Neural cell (in vitro differentiated cells): ENCODE measurements at regions not wholly inside any gene's neighbourhood (a gene's known extent, or its start where the extent isn't known, plus 50 kb on each side); places are given as distances from the start of the nearest gene placed in this dataset.
"Not testable (repeated sequence)": the region's sequence is repeated elsewhere in the genome, so short reads cannot be mapped to it uniquely, and the experiment has no call there.

Source experiments
- H2AFZ ChIP-seq: fragments of 200-600, 300-800 bp; sonication (generic), shearing (Covaris generic); 2 replicates; pipeline ENCODE4 v1.6.0; 2014; ENCODE audit warnings: low read depth, mild to moderate bottlenecking, antibody characterized with exemption, low read length, moderate library complexity
- H3F3A ChIP-seq: fragments of 200-600 bp; shearing (Covaris generic); 2 replicates; pipeline ENCODE4 v1.6.1; 2016; ENCODE audit warnings: mild to moderate bottlenecking, moderate library complexity, mixed read lengths, antibody characterized with exemption, low read length; ENCODE audit not compliant: insufficient read depth, poor library complexity, severe bottlenecking
- H3K27ac ChIP-seq: fragments of 200-600, 300-800 bp; sonication (generic), shearing (Covaris generic); 2 replicates; pipeline ENCODE4 v1.5.1; 2014; ENCODE audit warnings: mild to moderate bottlenecking, low read length, moderate library complexity
- H3K27me3 ChIP-seq: fragments of 300-800, 200-600 bp; sonication (generic), shearing (Covaris generic); 2 replicates; pipeline ENCODE4 v1.6.0; 2014; ENCODE audit warnings: mild to moderate bottlenecking, low read depth, low read length, moderate library complexity; ENCODE audit not compliant: insufficient read depth
- H3K36me3 ChIP-seq: fragments of 300-800, 200-600 bp; sonication (generic), shearing (Covaris generic); 2 replicates; pipeline ENCODE4 v1.5.1; 2014; ENCODE audit warnings: mild to moderate bottlenecking, antibody characterized with exemption, low read length, moderate library complexity; ENCODE audit not compliant: insufficient read depth
- H3K4me2 ChIP-seq: fragments of 300-800, 200-600 bp; sonication (generic), shearing (Covaris generic); 2 replicates; pipeline ENCODE4 v1.6.0; 2014; ENCODE audit warnings: mild to moderate bottlenecking, low read length
- H3K4me3 ChIP-seq: fragments of 300-800, 200-600 bp; sonication (generic), shearing (Covaris generic); 2 replicates; pipeline ENCODE4 v1.5.1; 2014; ENCODE audit warnings: mild to moderate bottlenecking, low read length, moderate library complexity
- H3K79me2 ChIP-seq: fragments of 200-600 bp; shearing (Covaris generic); replicated peaks from 2 replicates; pipeline ENCODE4 v1.6.0; 2014; ENCODE audit warnings: mild to moderate bottlenecking, low read length, moderate library complexity; ENCODE audit not compliant: insufficient read depth
- H3K9ac ChIP-seq: fragments of 300-800, 200-600 bp; sonication (generic), shearing (Covaris generic); 2 replicates; pipeline ENCODE4 v1.6.1; 2016; ENCODE audit warnings: mild to moderate bottlenecking, low read length, mixed read lengths
- H3K9me2 ChIP-seq: fragments of 200-600 bp; shearing (Covaris generic); 2 replicates; pipeline ENCODE4 v1.6.1; 2016; ENCODE audit warnings: mild to moderate bottlenecking, low read length, mixed read lengths; ENCODE audit not compliant: insufficient read depth
- H3K9me3 ChIP-seq: fragments of 200-600, 300-800 bp; sonication (generic), shearing (Covaris generic); 2 replicates; pipeline ENCODE4 v1.6.1; 2016; ENCODE audit warnings: mild to moderate bottlenecking, mixed run types, low read length, moderate library complexity, mixed read lengths
- H4K20me1 ChIP-seq: fragments of 200-600 bp; shearing (Covaris generic); 2 replicates; pipeline ENCODE4 v1.6.1; 2016; ENCODE audit warnings: mild to moderate bottlenecking, mixed run types; ENCODE audit not compliant: insufficient read depth
- CTCF ChIP-seq: fragments of 450-650 bp; IDR thresholded peaks from 2 replicates; pipeline ENCODE4 v1.5.1; 2014; ENCODE audit warnings: antibody characterized with exemption, mild to moderate bottlenecking, moderate library complexity; ENCODE audit not compliant: poor library complexity, severe bottlenecking
- EP300 ChIP-seq: fragments of 450-650 bp; conservative IDR thresholded peaks from 2 replicates; pipeline ENCODE4 v1.6.1; 2014; ENCODE audit warnings: antibody characterized with exemption, mild to moderate bottlenecking, moderate library complexity; ENCODE audit not compliant: poor library complexity, severe bottlenecking
- EZH2 ChIP-seq: fragments of 200-600, 300-800 bp; shearing (Covaris generic), sonication (generic); IDR thresholded peaks from 2 replicates; pipeline ENCODE4 v1.6.1; 2014; ENCODE audit warnings: antibody characterized with exemption, low read length, borderline replicate concordance, mild to moderate bottlenecking; ENCODE audit not compliant: insufficient read depth, poor library complexity, severe bottlenecking
- MXI1 ChIP-seq: fragments of 450-650 bp; conservative IDR thresholded peaks from 2 replicates; pipeline ENCODE4 v1.6.1; 2014; ENCODE audit warnings: antibody characterized with exemption, mild to moderate bottlenecking; ENCODE audit not compliant: poor library complexity, severe bottlenecking
- POLR2AphosphoS5 ChIP-seq: IDR thresholded peaks from 2 replicates; pipeline ENCODE4 v1.6.1; 2012
- RAD21 ChIP-seq: fragments of 450-650 bp; conservative IDR thresholded peaks from 2 replicates; pipeline ENCODE4 v1.6.1; 2014; ENCODE audit warnings: antibody characterized with exemption, mild to moderate bottlenecking, moderate library complexity
- REST ChIP-seq: IDR thresholded peaks from 2 replicates; pipeline ENCODE4 v1.6.1; 2012; ENCODE audit warnings: borderline replicate concordance
- SMC3 ChIP-seq: fragments of 450-650 bp; conservative IDR thresholded peaks from 2 replicates; pipeline ENCODE4 v1.6.1; 2014; ENCODE audit warnings: antibody characterized with exemption, mild to moderate bottlenecking, moderate library complexity; ENCODE audit not compliant: poor library complexity
- TAF1 ChIP-seq: IDR thresholded peaks from 2 replicates; pipeline ENCODE4 v1.6.1; 2012; ENCODE audit warnings: low read depth

GRCh38 chr3:124640635-124641306 lies 89.5 kb upstream of the UMPS start:
- no peak overlapping the region for H2AFZ ChIP-seq
- H3K9ac ChIP-seq, result no peak overlapping the region
- H3K36me3 ChIP-seq, result peaks cover 5% of the 10 kb centered on the region
- no peaks in the 10 kb centered on the region for H3K9me2 ChIP-seq
- H3K79me2 ChIP-seq, result no peaks in the 10 kb centered on the region
- H3K27ac ChIP-seq, result no peak overlapping the region
- no peaks in the 10 kb centered on the region for H3K9me3 ChIP-seq
- no peaks in the 10 kb centered on the region for H3K27me3 ChIP-seq
- no peak overlapping the region for H3K4me3 ChIP-seq
- H4K20me1 ChIP-seq, result no peaks in the 10 kb centered on the region
- TF ChIP-seq CTCF (no peak), REST (no peak), MXI1 (no peak), POLR2AphosphoS5 (no peak), TAF1 (no peak), EP300 (no peak), RAD21 (no peak)
- H3F3A ChIP-seq, result no peaks in the 10 kb centered on the region
- no peak overlapping the region for H3K4me2 ChIP-seq

- Histone ChIP-seq H3K9ac (no peak overlapping the region), H3K9me2 (no peaks in the 10 kb centered on the region), H3K4me3 (no peak overlapping the region), H2AFZ (no peak overlapping the region), H3F3A (no peaks in the 10 kb centered on the region), H3K9me3 (no peaks in the 10 kb centered on the region), H3K36me3 (peaks cover 5% of the 10 kb centered on the region), H4K20me1 (no peaks in the 10 kb centered on the region), H3K79me2 (no peaks in the 10 kb centered on the region), H3K27ac (no peak overlapping the region), H3K4me2 (no peak overlapping the region), H3K27me3 (no peaks in the 10 kb centered on the region)
- TF ChIP-seq POLR2AphosphoS5, result no peak
- no peak for TF ChIP-seq EZH2
- TF ChIP-seq RAD21, result no peak
- TF ChIP-seq MXI1, result no peak
- no peak for TF ChIP-seq REST
- no peak for TF ChIP-seq SMC3
- TF ChIP-seq CTCF, result no peak
Measured at GRCh38 chr3:124643453-124643852, 86.8 kb upstream of the UMPS start.

GRCh38 chr3:124646186-124646585 lies 84.1 kb upstream of the UMPS start:
- H3K4me3 ChIP-seq, H3K79me2 ChIP-seq, H3K9ac ChIP-seq, H3K9me3 ChIP-seq, H2AFZ ChIP-seq, H4K20me1 ChIP-seq, H3K36me3 ChIP-seq, H3K9me2 ChIP-seq, H3K27ac ChIP-seq, H3K27me3 ChIP-seq, H3K4me2 ChIP-seq, H3F3A ChIP-seq: not testable (repeated sequence)
